ENCODE measurements at regions not wholly inside any gene's neighbourhood (a gene's known extent, or its start where the extent isn't known, plus 50 kb on each side); places are given as distances from the start of the nearest gene placed in this dataset.

GRCh38 chr11:112835591-112836255 lies 125.5 kb upstream of the NCAM1 start:
- no peak for DNase-seq

GRCh38 chr11:112836256-112836602 lies 125.0 kb upstream of the NCAM1 start:
- no peak for DNase-seq

DNA sequence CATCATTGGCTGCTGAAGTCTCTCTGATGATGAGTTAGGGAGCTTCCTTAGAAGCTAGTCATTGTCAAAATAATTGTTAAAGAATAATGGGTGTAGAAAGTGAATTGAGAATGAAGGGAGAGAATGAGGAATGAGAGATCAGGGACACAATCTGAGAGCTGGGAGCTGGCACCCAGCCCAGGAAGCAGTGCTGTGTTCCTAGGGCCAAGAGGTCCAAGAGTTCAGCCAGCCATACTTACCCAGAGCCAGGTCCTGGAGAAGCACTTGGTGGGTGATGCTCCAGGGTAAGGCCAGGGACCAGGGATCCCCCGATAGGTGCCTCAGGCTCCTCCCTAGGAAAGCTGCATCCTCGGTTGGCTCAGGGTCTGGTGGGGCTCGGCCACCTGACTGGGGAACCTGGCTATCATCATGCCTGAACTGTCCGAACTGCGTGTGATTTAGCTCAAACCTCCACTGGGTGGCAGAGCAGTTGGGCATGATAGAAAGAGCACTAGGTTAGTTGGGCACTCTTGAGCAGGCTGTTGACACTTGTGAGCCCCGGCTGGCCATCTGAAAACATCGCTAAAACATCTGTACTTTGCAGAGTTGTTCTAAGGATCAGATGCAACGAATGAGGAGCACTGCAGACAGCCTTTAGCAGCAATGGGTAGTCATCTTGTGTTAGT lies 123.9 kb upstream of the NCAM1 start:
- no peak for DNase-seq

DNA sequence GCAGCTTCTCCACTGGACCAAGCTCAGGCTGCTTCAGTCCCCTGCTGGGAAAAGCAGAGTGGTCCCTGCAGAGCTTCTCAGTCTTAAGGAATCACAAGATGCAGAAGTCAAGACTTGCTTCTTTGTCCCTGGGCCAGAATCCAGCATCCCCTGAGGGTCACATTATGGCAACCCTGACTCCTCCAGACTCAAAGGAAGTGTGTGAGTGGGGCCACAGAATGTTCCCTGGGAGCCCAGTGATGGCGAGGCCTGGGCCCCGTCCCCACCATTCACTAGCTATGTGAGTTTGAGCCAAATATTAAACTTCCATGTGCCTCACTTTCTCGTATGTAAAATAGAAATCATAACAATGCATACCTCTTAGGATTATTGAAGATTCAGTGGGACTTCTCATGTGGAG lies 122.2 kb upstream of the NCAM1 start:
- no peak for DNase-seq

DNA sequence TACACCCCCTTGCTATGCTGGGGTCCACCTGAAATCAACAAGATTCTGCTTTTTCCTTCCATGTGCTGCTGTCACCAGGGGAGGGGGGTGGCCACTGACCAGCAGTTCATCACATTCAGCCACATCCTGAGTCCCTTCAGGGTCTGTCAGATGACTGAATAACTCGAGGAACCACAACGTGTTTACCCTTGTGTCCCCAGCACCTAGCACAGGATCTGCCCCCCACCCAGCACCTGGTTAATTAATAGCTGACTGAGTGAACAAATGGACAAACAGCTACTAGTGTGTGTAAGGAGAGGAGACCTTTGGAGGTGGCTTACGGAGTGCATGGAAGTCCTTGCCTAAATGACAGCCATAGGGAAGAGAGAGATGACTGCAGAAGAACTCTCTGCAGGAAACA lies 119.5 kb upstream of the NCAM1 start:
- no peak for DNase-seq

DNA sequence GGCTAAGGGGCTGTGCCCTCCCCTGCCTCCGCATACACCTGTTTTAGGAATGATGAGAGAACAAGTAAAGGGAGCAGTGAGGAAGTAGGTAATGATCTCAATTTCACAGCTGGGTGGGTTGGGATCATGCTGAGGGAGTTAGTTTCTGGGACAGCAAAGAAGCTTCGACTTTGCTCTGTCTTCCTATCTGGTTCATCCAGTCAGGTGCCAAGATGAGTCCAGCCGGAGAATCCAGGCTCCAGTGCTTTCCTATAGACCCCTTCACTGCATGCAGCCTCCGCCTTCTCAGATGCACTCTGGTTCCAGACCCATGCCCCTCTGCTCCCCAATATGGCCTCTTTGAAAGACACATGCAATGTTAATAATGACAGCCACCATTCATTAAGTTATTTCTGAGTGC lies 119.1 kb upstream of the NCAM1 start:
- no peak for DNase-seq

GRCh38 chr11:112844517-112844916 lies 116.7 kb upstream of the NCAM1 start:
- no peak for DNase-seq

GRCh38 chr11:112847568-112847967 lies 113.7 kb upstream of the NCAM1 start:
- no peak for DNase-seq

GRCh38 chr11:112852143-112852866 lies 108.9 kb upstream of the NCAM1 start:
- DNase-seq, result no peak

DNA sequence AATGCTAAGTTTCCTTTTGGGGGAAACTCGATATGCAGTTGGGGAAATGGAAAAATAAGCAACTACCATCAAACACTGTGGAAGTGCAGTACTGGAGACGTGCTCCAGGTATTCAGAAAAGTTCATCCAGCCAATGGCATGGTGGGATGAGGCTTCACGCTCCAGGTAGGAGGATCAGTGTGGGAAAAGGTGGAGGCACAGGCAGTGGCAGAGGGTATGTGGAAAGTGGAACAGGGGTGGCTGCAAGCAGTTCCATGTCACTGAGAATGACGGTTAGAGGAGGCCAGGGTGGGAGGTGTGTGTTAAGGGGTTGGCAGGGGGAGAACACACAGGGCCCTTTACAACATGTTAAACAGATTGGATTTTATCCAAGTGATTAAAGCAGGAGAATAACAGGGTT lies 105.1 kb upstream of the NCAM1 start:
- no peak for DNase-seq

DNA sequence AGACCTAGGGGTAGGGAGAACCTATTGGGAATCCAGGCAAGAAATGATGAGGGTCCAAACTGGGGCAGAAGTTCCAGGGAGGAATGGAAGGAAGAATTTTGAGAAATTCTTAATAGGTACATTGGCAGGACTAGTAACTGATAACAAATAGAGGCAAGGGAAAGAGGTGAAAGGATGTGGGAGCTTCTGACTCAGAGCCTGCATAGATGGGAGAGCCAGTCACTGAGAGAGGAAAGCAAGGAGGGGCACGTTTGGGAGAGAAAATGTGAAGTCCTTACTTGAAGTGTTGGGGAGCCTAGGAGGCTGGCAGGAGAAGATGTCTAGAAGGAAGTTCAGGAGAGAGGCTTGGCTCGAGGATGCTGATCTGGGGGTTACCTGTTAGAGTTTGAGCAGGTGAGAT lies 104.6 kb upstream of the NCAM1 start:
- DNase-seq, result no peak

- no peak for DNase-seq
Measured at GRCh38 chr11:112858289-112859023, 102.8 kb upstream of the NCAM1 start.

- no peak for DNase-seq
Measured at GRCh38 chr11:112859787-112860186, 101.4 kb upstream of the NCAM1 start.

GRCh38 chr11:112861356-112861755 lies 99.9 kb upstream of the NCAM1 start:
- DNase-seq, result no peak

- DNase-seq, result no peak
Measured at GRCh38 chr11:112863305-112863704, 97.9 kb upstream of the NCAM1 start.

GRCh38 chr11:112864672-112865071 lies 96.5 kb upstream of the NCAM1 start:
- no peak for DNase-seq

DNA sequence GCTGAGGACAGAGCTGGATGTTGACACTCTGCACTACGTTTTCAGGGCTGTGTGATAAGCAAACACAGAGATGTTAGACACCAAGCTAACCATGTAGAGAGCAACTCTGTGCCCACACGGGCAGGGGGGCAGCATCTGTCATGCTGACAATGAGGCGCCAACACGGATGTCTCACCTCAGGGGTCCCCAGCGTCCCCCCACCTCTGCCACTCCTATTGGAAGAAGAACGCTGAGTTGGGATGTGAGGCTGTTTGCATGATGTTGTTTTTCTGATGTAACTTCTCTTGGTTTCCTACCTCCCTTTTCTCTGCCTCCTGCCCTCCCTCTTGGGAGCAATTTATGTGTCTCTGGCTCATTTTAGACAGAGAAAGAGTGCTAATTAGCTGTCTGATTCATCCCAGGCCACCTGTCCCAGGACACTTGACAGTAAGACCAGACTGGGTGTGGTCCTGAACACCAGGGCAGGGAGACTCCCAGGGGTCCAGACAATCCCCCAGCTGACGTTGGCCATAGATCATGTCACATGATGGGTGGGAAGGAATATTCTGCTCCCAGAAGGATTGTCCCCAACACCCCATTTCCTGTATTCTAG lies 89.2 kb upstream of the NCAM1 start:
- DNase-seq, result peak; percentile 96

DNA sequence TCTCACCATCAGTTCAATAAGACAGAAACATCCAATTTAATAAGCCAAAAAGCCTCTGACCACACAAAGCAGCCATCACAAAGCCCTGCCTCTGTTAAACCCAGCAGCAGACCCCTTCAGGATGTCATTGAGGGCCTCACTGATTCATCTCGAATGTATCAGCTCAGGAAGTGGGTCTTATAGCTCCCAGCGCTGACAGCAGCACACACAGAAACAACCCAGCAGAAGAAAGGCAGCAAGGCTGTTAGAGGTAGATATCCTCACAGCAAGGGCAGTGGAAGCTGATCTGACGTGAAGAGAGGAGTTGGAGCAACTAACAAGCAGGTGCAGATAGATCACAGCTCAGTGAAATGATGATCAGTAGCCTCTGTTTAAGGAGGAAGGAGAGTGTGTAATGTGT lies 86.2 kb upstream of the NCAM1 start:
- no peak for DNase-seq

DNA sequence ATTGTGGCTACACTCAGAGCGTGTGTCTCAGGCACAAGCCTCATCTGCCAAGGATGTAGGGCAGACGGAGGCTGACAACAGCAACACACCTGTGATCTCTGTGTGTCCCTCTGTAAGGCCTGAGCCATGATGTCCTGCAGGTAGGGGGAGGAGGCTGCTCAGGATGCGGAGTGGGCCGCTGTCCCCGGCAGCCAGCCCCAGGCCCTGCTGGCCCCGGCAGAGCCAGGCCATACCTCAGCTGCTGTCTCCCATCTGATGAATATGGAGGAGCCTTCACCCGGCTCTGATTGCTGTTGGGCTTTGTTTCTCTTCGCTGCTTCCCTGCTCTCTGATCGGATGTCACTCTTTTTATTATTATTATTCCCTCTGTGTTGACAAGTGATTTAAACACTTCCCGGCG lies 83.6 kb upstream of the NCAM1 start:
- DNase-seq, result no peak

DNA sequence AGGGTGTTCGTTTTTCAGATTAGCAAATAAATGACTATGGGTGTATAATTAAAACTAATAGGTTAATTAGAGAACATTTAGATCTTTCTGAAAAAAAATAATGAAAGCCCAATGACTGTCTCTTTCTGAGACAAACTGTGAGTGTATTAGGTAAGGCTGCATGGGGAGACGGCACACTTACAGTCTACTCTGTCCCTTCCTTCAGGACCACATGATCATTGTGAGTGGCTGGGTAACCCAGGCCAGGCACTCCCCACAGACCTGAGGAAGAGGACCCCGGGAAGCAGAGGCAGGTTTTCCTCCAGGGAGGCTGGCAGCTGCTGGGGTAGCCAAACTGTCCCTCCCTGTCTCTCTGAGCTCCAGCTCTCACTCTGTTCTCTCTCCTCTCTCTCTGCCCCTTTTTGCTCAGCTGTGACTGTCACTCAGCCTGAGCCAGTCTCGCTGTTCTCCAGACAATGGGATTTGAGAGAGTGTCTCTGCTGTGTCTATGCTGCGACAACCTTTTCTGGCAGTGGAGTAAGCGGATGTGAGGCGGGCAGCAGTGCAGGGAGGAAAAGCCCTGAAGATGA lies 83.1 kb upstream of the NCAM1 start:
- no peak for DNase-seq

DNA sequence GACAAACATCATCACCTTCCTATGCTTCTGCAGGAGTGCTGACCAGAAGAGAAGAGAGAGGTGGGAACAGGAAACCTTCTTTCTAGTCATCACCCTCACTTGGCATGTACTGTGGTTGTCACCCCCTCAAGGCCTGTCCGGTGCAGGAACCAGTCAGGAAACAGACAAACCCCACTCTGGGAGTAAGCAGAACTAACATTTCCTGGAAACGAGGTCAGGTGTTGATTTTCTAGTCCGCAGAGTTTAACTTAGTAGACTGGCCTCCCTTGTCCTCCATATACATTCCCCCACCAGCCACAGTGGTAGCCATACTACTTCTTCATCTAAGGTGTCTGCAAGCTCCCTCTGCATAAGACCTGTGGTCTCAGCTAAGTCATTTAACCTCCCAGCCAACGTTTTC lies 80.7 kb upstream of the NCAM1 start:
- DNase-seq, result no peak

GRCh38 chr11:112881461-112881860 lies 79.8 kb upstream of the NCAM1 start:
- peak; percentile 93 for DNase-seq

Measured in NCI-H2171 treated with DMSO at 0.1 percent for 48 hours (cell line).